ENCODE measurements at regions not wholly inside any gene's neighbourhood (a gene's known extent, or its start where the extent isn't known, plus 50 kb on each side); places are given as distances from the start of the nearest gene placed in this dataset.

- Histone ChIP-seq H3K9me2 (no peaks in the 10 kb centered on the region), H3K9me3 (0 out of 2 replicates have a peak, but pooled peaks cover 7% of the 10 kb centered on the region), H3F3A (replicated peaks; ENCODE audit: insufficient read depth) (no peaks in the 10 kb centered on the region), H3K27me3 (ENCODE audit: insufficient read depth) (no peaks in the 10 kb centered on the region), H3K36me3 (replicated peaks in 1 of 2; ENCODE audit: control insufficient read depth in 1 of 2, insufficient read depth in 2 of 2, low read length in 1 of 2) (no peaks in the 10 kb centered on the region), H3K4me3 (ENCODE audit: low read depth in 2 of 2, low read length in 1 of 2) (no peak overlapping the region), H2AFZ (ENCODE audit: low read depth) (no peak overlapping the region), H3K9ac (no peak overlapping the region), H3K27ac (ENCODE audit: low read depth in 2 of 2, low read length in 1 of 2) (no peak overlapping the region), H3K4me1 (ENCODE audit: control insufficient read depth in 1 of 2, insufficient read depth in 2 of 2, low read depth in 1 of 2, low read length in 1 of 2) (no peaks in the 10 kb centered on the region), H3K79me2 (ENCODE audit: insufficient read depth) (no peaks in the 10 kb centered on the region), H3K4me2 (no peak overlapping the region), H4K20me1 (ENCODE audit: insufficient read depth) (no peaks in the 10 kb centered on the region)
- 33% methylated on average over 3 of the region's 3 CpGs for WGBS (ENCODE audit: low lambda C conversion rate)
- TF ChIP-seq, protein P1, sequence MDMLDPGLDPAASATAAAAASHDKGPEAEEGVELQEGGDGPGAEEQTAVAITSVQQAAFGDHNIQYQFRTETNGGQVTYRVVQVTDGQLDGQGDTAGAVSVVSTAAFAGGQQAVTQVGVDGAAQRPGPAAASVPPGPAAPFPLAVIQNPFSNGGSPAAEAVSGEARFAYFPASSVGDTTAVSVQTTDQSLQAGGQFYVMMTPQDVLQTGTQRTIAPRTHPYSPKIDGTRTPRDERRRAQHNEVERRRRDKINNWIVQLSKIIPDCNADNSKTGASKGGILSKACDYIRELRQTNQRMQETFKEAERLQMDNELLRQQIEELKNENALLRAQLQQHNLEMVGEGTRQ (IDR thresholded peaks at IDR 0.05; ENCODE audit: borderline replicate concordance, low read depth, low read length) = no peak
- no peak for TF ChIP-seq GABPA (IDR thresholded peaks at IDR 0.05; ENCODE audit: low read depth)
- TF ChIP-seq MEF2A (IDR thresholded peaks at IDR 0.05; ENCODE audit: borderline replicate concordance, low read depth) = no peak
- TF ChIP-seq NRF1 (IDR thresholded peaks at IDR 0.05; ENCODE audit: low read depth, low read length) = no peak
- no peak for TF ChIP-seq FOXM1 (IDR thresholded peaks at IDR 0.05; ENCODE audit: low read depth)
- TF ChIP-seq EP300 (IDR thresholded peaks at IDR 0.05; ENCODE audit: borderline replicate concordance in 1 of 2, low read depth in 1 of 2, low read length in 1 of 2) = no peak
- TF ChIP-seq JUND (IDR thresholded peaks at IDR 0.05) = no peak
- no peak for TF ChIP-seq SIN3A (IDR thresholded peaks at IDR 0.05; ENCODE audit: borderline replicate concordance, low read depth, low read length)
- ChIA-PET CTCF (interaction anchor here (1.0 to 1.8 kb wide), 5 partner anchors 12 to 117 kb away, joined by 3 to 9 read pairs (median 4); no protein-coding TSS in a partner anchor), POLR2A (no interaction called here)
- DNase-seq = no peak
Measured at GRCh38 chr15:85847031-85847430, 52.3 kb upstream of the KLHL25 start.

- H2AFZ ChIP-seq (ENCODE audit: low read depth) = no peak overlapping the region
- 81% methylated on average over 9 of the region's 11 CpGs for WGBS (ENCODE audit: low lambda C conversion rate)
Measured at GRCh38 chr15:85849946-85850345, 55.2 kb upstream of the KLHL25 start.

More at GRCh38 chr15:85849946-85850345, 55.2 kb upstream of the KLHL25 start:
- Histone ChIP-seq H3K79me2 (ENCODE audit: insufficient read depth) (no peaks in the 10 kb centered on the region), H3K4me3 (ENCODE audit: low read depth in 2 of 2, low read length in 1 of 2) (no peak overlapping the region), H3K27ac (ENCODE audit: low read depth in 2 of 2, low read length in 1 of 2) (no peak overlapping the region), H3K27me3 (ENCODE audit: insufficient read depth) (no peaks in the 10 kb centered on the region), H3K4me1 (ENCODE audit: control insufficient read depth in 1 of 2, insufficient read depth in 2 of 2, low read depth in 1 of 2, low read length in 1 of 2) (no peaks in the 10 kb centered on the region), H4K20me1 (ENCODE audit: insufficient read depth) (no peaks in the 10 kb centered on the region), H3K4me2 (no peak overlapping the region), H3K36me3 (replicated peaks in 1 of 2; ENCODE audit: control insufficient read depth in 1 of 2, insufficient read depth in 2 of 2, low read length in 1 of 2) (no peaks in the 10 kb centered on the region), H3F3A (replicated peaks; ENCODE audit: insufficient read depth) (no peaks in the 10 kb centered on the region), H3K9me3 (0 out of 2 replicates have a peak, but pooled peaks cover 7% of the 10 kb centered on the region), H3K9me2 (no peaks in the 10 kb centered on the region), H3K9ac (no peak overlapping the region)
- TF ChIP-seq, protein P2, sequence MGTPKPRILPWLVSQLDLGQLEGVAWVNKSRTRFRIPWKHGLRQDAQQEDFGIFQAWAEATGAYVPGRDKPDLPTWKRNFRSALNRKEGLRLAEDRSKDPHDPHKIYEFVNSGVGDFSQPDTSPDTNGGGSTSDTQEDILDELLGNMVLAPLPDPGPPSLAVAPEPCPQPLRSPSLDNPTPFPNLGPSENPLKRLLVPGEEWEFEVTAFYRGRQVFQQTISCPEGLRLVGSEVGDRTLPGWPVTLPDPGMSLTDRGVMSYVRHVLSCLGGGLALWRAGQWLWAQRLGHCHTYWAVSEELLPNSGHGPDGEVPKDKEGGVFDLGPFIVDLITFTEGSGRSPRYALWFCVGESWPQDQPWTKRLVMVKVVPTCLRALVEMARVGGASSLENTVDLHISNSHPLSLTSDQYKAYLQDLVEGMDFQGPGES (IDR thresholded peaks at IDR 0.05; ENCODE audit: low read depth, low read length) = no peak
- TF ChIP-seq JUND (IDR thresholded peaks at IDR 0.05) (no peak), SIN3A (IDR thresholded peaks at IDR 0.05; ENCODE audit: borderline replicate concordance, low read depth, low read length) (no peak), CHD2 (IDR thresholded peaks at IDR 0.05; ENCODE audit: low read length, partially characterized antibody) (no peak)
- ChIA-PET POLR2A (no interaction called here), CTCF (interaction anchor here (1.8 kb wide), 1 partner anchor 9 kb away, joined by 4 read pairs; no protein-coding TSS in a partner anchor)
- no peak for DNase-seq

Data from SK-N-SH (cell line).